ENCODE measurements at regions not wholly inside any gene's neighbourhood (a gene's known extent, or its start where the extent isn't known, plus 50 kb on each side); places are given as distances from the start of the nearest gene placed in this dataset.
"Not testable (repeated sequence)": the region's sequence is repeated elsewhere in the genome, so short reads cannot be mapped to it uniquely, and the experiment has no call there.

GRCh38 chr6:4677011-4677750 is 99.0 kb upstream of the CDYL start:
- peak in 1 of 2 experiments; percentile 9 for DNase-seq

- no peak for DNase-seq
Observed at GRCh38 chr6:4676016-4676415, 100.2 kb upstream of the CDYL start.

DNA sequence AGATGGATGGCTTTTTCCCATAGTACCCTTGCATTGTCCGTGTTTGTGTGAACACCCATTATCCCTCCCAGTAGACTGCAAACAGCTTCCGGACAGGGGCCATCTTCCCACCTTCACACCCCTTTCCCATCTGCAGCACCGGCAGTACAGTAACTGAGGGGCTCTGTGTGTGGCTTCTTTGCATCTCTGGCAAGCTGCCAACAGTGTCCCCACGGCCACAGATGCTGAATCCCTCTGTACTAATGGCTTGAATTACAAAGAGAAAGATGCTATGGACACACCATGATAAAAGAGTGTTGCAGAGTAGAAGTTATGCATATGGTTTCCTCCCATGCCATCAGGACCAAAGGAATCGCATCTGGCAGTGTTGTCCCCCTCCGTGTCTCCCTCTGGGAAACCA is 101.1 kb upstream of the CDYL start:
- DNase-seq: no peak

DNA sequence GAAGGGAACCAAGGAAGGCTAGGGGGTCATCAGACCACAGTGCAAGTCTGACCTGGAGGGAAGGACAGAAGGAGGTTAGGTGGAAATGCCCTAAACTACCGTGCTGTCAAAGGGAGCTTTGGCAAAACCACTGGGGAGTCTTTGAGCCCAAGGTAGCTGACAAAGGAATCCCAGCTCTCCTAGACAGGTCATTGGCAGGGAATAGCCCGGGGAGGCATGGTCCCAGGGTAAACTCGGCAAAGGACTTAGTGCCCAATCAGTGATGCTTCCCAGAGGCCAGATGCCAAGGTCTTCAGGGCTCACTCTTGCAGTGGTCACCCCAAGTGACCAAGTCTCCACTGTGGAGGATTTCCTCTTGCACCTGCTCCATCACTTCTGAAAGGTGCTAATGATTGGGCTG is 102.3 kb upstream of the CDYL start:
- no peak for DNase-seq

GRCh38 chr6:4672772-4673171 is 103.4 kb upstream of the CDYL start:
- no peak for DNase-seq

DNA sequence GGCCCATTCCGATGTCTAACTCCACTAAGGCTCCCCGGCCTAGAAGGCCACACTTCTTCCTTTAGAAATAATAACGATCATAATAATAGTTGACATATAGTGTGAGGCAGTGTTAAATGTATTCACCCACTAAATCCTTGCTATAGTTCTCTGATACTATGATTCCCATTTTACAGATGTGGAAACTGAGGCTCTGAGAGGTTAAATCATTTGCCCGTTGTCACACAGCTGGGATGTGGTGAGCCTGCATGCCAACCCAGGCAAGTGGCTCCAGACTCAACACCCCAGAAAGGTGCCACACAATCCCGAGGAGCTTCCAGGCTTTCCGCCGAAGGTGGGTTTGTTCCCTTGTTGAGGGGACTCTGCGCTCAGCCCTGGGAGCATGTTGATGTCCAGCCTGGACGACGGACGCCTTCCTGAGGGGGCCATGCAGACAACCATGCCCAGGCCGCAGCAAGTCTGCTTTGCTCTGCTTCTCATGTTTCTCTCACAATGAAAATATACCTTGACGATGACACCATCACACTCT is 104.6 kb upstream of the CDYL start:
- DNase-seq: no peak

DNA sequence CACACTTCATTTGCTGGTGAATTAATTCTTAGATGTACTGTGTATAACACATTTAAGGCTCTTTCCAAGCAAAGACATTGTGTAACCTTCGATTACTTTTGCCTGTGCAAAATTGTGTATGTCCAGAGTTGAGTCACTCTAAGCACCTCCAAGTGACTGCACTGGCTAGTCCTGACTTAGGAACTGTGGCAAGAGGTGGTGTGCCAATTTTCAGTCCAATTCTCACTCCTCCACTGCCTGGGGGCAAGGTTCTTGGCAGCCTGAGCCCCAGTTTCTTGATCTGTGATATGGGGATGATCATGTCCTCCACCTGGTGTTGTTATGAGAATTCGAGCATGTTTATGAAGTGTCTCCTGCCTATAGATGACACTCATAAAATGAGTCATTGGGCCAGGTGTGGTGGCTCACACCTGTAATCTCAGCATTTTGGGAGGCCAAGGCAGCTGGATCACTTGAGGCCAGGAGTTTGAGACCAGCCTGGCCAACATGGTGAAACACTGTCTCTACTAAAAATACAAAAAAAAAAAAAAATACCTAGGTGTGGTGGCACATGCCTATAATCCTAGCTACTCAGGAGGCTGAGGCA is 105.3 kb upstream of the CDYL start:
- no peak for DNase-seq

- no peak for DNase-seq
Observed at GRCh38 chr6:4670290-4670689, 105.9 kb upstream of the CDYL start.

GRCh38 chr6:4668271-4669179 is 107.7 kb upstream of the CDYL start:
- DNase-seq: no peak

- no peak for DNase-seq
Observed at GRCh38 chr6:4667591-4667990, 108.6 kb upstream of the CDYL start.

GRCh38 chr6:4666886-4667513 is 109.2 kb upstream of the CDYL start:
- no peak for DNase-seq

DNA sequence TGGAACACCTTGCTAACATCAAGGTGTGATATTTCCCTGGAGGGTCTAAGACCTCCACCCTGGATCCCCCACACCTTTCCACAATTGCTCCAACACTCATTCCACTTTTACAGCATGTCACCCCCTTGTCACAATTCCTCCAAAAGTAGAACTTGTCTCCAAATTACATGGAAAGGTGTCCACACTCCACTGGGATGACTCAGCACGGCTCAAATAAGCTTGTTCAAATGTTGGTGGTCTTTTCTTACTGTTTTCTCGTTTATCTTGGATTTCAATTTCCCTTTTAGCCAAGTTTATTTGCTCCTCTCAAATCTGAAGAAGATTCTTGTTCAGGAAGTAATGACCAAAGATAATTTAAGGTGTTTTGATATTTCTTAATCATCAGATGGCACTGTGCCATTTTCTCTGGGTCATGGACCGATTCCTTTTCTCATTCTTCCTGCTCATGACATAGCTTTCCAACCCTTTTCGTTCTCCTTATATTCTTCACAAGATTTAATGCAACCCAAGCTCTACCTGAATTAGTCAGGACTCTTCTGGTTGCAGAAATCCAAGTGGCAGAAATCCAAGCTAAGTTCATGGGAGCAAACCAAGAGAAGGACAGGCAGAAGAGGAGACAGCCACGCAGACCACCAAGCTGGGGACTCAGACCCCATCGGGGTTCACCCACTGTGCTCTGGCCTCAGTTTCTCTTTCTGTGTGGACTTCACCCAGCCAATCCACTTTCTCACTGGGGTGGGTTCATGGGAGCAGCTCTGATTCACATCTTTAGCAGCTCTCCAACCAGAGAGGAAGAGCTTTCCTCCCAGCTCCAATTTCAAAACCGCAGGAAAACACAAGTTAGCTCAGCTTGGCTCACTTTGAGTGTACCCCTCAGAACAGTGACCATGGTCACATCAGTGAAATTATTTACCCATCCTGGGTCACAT is 110.5 kb upstream of the CDYL start:
- DNase-seq: no peak

DNA sequence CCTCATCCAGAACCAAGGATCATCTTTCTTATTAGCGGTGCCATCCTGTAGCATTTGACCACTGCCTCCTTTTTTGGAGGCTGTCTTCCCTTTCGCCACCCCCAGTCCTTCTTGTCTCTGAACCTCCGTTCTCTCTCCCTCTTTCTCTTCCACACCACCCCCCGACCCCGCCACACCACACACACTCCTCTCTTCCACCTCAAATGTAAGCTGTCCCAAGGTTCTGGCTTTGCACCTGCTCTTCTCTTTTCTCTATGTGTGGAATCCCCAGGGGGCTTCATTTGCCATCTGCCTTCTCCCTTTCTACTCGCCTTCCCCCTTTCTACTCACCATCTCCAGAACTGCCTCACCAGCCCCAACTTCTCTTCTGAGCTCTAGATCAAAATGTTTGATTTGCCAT is 111.3 kb upstream of the CDYL start:
- no peak for DNase-seq

DNA sequence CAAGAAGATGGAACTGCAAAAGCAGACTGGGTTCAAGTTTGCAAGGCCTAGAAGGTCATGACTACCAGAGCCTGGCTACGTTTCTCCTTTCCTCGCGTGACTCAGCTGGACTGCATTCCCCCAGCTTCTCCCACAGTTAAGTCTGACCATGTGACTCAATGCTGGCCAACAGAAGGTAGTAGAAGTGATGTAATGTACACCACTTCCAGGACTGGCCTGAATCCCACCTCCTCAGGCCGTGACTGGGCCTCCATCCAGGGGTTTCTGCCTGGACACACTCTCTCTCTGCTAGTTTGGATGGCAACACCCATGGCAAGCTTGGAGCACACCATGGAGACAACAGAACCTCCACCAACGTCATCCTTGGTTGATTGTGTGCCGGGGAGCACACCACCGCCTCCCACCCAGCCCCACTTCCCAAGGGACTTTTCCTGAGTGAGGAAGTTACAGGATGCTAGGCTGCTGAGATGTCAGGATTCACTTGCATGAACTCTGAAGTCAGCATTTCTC is 112.0 kb upstream of the CDYL start:
- DNase-seq: no peak

DNA sequence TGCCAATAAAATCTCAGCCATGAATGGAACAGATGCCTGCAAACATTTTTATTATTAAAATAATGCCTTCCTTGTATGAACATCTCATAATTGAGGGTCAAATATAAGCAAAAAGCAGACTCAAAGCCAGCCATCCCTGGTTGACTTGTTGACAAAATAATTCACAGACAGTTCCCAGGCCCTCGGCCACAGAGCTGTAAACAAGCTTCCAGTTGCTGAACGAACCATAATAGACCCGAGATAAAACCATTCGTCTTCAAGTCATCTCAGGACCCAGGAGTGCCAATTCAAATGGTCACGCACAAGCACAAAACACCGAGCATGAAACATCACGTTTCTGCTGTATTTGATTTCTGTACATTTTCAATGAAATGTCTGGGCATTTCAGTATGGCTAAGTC is 113.3 kb upstream of the CDYL start:
- DNase-seq: no peak

DNA sequence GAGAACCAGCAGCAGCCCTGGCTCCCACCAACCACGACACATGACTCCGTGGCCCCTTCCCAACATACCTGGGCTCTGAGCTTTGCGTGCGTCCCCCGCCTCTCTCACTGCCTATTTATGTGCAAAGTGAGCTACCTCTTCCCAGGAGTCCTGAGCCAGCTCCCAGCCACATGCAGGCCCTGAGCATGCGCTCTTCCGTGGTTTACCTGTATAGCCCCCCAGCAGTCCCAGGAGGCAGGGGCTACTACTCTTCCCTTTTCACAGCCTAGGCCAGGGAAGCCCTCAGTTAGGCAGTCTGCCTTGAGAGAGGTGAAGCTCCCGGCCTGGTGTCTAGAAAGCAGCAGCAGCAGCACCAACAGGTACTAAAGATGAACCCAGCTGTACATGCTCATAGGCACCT is 114.8 kb upstream of the CDYL start:
- no peak for DNase-seq

DNA sequence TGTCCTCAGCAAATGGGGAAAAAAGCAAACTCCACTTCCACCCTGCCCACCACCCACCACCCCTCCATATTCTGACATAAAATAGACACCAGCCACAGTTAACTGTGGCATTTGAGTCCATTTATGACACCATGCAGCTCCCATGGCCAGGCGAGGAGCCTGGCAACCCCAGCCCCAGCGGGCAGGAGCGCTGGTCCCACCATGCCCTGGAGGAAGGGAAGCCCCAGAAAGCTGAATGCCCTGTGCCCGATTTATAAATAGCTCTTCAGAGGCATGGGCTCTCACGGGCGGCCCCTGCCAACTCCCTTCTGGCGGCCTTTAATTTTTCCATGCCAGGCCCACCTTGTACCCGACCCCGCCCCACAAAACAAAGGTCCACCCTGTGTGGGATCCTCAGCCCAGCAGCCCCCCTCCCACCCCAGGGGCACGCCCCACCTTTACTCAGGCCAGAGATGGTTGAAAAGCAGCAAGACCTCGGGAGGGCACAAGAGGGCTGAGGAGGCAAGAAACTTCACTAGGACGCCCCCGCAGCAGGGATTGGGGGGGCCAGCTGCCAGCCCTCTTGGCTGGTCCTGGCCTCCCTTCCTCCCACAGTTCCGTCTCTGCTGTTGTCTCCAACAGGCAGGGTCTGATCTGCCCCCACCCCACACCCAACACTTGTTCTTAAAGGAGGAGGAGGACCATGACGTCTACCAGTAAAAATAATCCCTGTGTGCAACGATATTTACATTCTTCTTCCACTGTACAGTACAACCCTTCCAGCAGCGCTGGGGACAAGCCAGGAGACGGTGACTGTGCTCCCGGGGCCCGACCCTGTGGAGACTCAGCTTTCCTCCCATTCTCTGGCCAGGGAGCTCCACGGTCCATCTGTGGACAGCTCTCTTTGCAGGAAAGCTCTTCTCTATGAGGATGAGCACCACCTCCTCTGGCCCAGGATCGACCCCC is 115.6 kb upstream of the CDYL start:
- DNase-seq: peak in 1 of 2 experiments; percentile 1

DNA sequence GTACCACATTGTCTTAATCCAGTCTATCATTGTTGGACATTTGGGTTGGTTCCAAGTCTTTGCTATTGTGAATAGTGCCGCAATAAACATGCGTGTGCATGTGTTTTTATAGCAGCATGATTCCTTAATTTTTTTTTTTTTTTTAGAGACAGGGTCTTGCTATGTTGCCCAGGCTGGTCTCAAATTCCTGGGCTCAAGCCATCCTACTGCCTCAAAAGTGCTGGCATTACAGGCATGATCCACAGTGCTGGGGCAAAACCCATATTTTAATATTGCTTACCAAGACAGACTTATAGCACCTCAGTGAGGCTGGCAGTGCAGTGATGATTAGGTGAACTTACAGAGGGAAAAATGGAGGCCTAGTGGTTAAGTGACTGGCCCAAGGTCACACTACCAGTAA is 116.5 kb upstream of the CDYL start:
- not testable (repeated sequence) for DNase-seq

DNA sequence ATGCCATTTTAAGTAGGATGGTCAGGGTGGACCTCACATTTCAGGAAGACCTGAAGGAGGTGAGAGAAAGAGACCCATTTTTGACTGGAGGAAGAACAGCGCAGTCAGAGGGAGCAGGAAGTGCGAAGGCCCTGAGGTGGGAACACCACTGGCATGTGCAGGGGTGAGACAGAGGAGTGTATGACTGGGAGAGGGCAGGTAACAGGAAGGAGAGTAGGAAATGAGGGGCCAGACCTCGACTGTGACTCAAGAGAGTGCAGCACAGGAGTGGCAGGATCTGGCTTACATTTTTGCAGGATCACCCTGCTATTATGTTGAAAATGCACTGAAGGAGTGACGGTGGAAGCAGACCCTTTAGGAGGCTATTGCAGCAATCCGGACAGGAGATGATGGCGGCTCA is 117.7 kb upstream of the CDYL start:
- DNase-seq: no peak

DNA sequence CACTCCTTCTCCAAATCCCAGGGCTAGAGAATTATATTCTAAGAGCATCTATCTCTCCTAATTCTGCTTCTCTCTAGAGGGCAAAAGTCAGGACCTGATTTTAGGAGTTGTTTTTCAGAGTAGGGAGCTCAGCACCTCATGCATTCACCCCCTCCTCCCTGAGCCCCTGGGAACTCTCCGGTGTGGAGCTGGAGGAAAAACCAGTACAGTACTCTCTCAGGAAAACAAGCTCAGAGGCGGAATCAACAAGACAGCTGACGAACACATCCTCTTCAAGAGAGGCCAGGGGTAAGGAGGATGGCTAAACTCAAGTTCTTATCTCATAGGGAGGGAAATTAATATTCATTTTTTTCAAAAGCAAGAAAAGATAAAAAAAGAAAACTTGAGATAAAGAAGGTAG is 120.1 kb upstream of the CDYL start:
- DNase-seq: no peak
